HepG2 (cell line): ENCODE measurements at regions not wholly inside any gene's neighbourhood (a gene's known extent, or its start where the extent isn't known, plus 50 kb on each side); places are given as distances from the start of the nearest gene placed in this dataset.

ENCODE experiments used
- ATAC-seq: fragments of 200-7000 bp; cut with Tn5 transposase; 3 replicates; pipeline ENCODE4 v1.9.1; 2020; ENCODE audit warnings: mild to moderate bottlenecking, moderate library complexity
- BruUV-seq: library from RNA; stranded (reverse); fragments of 400-500 nt; replicated peaks from 2 replicates; lab custom pipeline; 2021; lab: Mats Ljungman, UMichigan
- CTCF ChIA-PET: fragments of 300-600 bp; formaldehyde crosslinking; extraction: SDS; loops from one replicate; lab custom pipeline; 2021; ENCODE audit warnings: low total read pairs, inconsistent platforms, low intra/inter-chr PET ratio; lab: Yijun Ruan, JAX
- POLR2A ChIA-PET: fragments of 350-600 bp; sonication (Branson Sonifier 250); formaldehyde crosslinking; loops from one replicate; lab custom pipeline; 2020; ENCODE audit warnings: antibody characterized with exemption, inconsistent platforms; lab: Yijun Ruan, JAX
- DNase-seq: peaks from one replicate; pipeline ENCODE4 v3.0.0-alpha.2; 2015; ENCODE audit warnings: low spot score
- FAIRE-seq: peaks from 3 replicates; lab custom pipeline; 2011; peaks lifted over from hg19 to GRCh38; lab: Jason Lieb, UNC
- H2AFZ ChIP-seq: one replicate; pipeline ENCODE4 v1.6.1; 2011; ENCODE audit warnings: low read length, inconsistent platforms
- H3K27ac ChIP-seq: fragments of 300-600 bp; 3 replicates; pipeline ENCODE4 v1.8.0; 2011; ENCODE audit warnings: mixed run types, mild to moderate bottlenecking, mixed read lengths, low read length, inconsistent platforms; ENCODE audit not compliant: insufficient read depth; ENCODE audit errors: extremely low read length
- H3K27me3 ChIP-seq, 2 experiments: fragments of 200-600 bp in 1 of 2; 2 replicates in 1 of 2; 3 replicates in 1 of 2; pipeline versions ENCODE4 v1.6.0 to v1.8.0; 2011; ENCODE audit warnings: low read length in 2 of 2, mild to moderate bottlenecking in 2 of 2, moderate library complexity in 2 of 2, inconsistent platforms in 1 of 2; ENCODE audit not compliant: insufficient read depth in 2 of 2, control insufficient read depth in 1 of 2
- H3K36me3 ChIP-seq, 2 experiments: fragments of 200-600 bp in 1 of 2; replicated peaks in 1 of 2; 2 replicates in 1 of 2; 3 replicates in 1 of 2; pipeline versions ENCODE4 v1.5.1 to v1.8.0; 2011; ENCODE audit warnings: low read length in 2 of 2, inconsistent platforms in 1 of 2; ENCODE audit not compliant: insufficient read depth in 2 of 2, control insufficient read depth in 1 of 2
- H3K4me1 ChIP-seq: 2 replicates; pipeline ENCODE4 v1.5.1; 2012; ENCODE audit warnings: low read length, inconsistent platforms; ENCODE audit not compliant: insufficient read depth
- H3K4me2 ChIP-seq: 2 replicates; pipeline ENCODE4 v1.6.0; 2011; ENCODE audit warnings: low read depth, low read length, inconsistent platforms
- H3K4me3 ChIP-seq, 3 experiments: fragments of 200-600 bp in 1 of 3; sonication (generic), shearing (Covaris generic) in 1 of 3; replicated peaks in 1 of 3; 2 replicates each; pipeline ENCODE4 v1.5.1; 2011 to 2016; ENCODE audit warnings: low read length in 3 of 3, inconsistent platforms in 2 of 3, low read depth in 2 of 3, mild to moderate bottlenecking in 2 of 3, control low read depth in 1 of 3, mixed read lengths in 1 of 3; ENCODE audit not compliant: insufficient read depth in 1 of 3
- H3K79me2 ChIP-seq: one replicate; pipeline ENCODE4 v1.6.1; 2011; ENCODE audit warnings: low read length, inconsistent platforms; ENCODE audit not compliant: insufficient read depth
- H3K9ac ChIP-seq: 2 replicates; pipeline ENCODE4 v1.6.0; 2011; ENCODE audit warnings: mild to moderate bottlenecking, low read depth, low read length, inconsistent platforms; ENCODE audit not compliant: insufficient read depth
- H3K9me3 ChIP-seq: 2 replicates; pipeline ENCODE4 v1.5.1; 2012; ENCODE audit warnings: mild to moderate bottlenecking, low read length
- H4K20me1 ChIP-seq: 2 replicates; pipeline ENCODE4 v1.6.0; 2011; ENCODE audit warnings: inconsistent platforms, mild to moderate bottlenecking, low read length, moderate library complexity; ENCODE audit not compliant: insufficient read depth
- ATF7 ChIP-seq, 2 experiments: fragments of 450-650 bp in 1 of 2; sonication (generic) in 1 of 2; formaldehyde crosslinking in 1 of 2; IDR thresholded peaks; 2 replicates each; pipeline versions ENCODE4 v1.4.0 to v1.6.1; 2016 to 2020; ENCODE audit warnings: antibody characterized with exemption in 1 of 2, mild to moderate bottlenecking in 1 of 2, missing genetic modification reagents in 1 of 2
- E2F2 ChIP-seq: sonication (generic); formaldehyde crosslinking; IDR thresholded peaks from 2 replicates; pipeline ENCODE4 v1.4.0; 2020; ENCODE audit warnings: missing genetic modification reagents, borderline replicate concordance
- FIP1L1 ChIP-seq: fragments of 200-400 bp; formaldehyde crosslinking; IDR thresholded peaks from 2 replicates; pipeline ENCODE4 v1.6.1; 2018; ENCODE audit warnings: low read depth, mild to moderate bottlenecking, low read length, moderate library complexity, borderline replicate concordance; ENCODE audit not compliant: insufficient read depth
- HNRNPUL1 ChIP-seq: fragments of 200-400 bp; formaldehyde crosslinking; IDR thresholded peaks from 2 replicates; pipeline ENCODE4 v1.6.1; 2017; ENCODE audit warnings: low read depth, mild to moderate bottlenecking, low read length, moderate library complexity
- U2AF2 ChIP-seq: fragments of 200-400 bp; formaldehyde crosslinking; IDR thresholded peaks from 2 replicates; pipeline ENCODE4 v1.6.1; 2017; ENCODE audit warnings: low read depth, mild to moderate bottlenecking, low read length
- YEATS2 ChIP-seq: sonication (generic); formaldehyde crosslinking; IDR thresholded peaks from 2 replicates; pipeline ENCODE4 v1.4.0; 2020; ENCODE audit warnings: missing genetic modification reagents, borderline replicate concordance
- ZBTB7A ChIP-seq: sonication (generic); formaldehyde crosslinking; IDR thresholded peaks from 2 replicates; pipeline ENCODE4 v1.8.0; 2022; ENCODE audit warnings: mild to moderate bottlenecking, missing genetic modification reagents
- ZNF180 ChIP-seq: sonication (generic); formaldehyde crosslinking; IDR thresholded peaks from 2 replicates; pipeline ENCODE4 v1.4.0; 2020; ENCODE audit warnings: low read depth, missing genetic modification reagents, borderline replicate concordance
- ZNF552 ChIP-seq: sonication (generic); formaldehyde crosslinking; IDR thresholded peaks from 2 replicates; pipeline ENCODE4 v1.9.0; 2022; ENCODE audit warnings: missing genetic modification reagents, mild to moderate bottlenecking, borderline replicate concordance
- ZXDC ChIP-seq: sonication (generic); formaldehyde crosslinking; IDR thresholded peaks from 2 replicates; pipeline ENCODE4 v1.5.0; 2020; ENCODE audit warnings: mild to moderate bottlenecking, missing genetic modification reagents
- WGBS: methylation state at CpG from one replicate; pipeline ENCODE4 v1.1.6; 2017; ENCODE audit warnings: low lambda C conversion rate; 5-methylcytosine and 5-hydroxymethylcytosine counted together
- in situ Hi-C: cut with HindIII; loops from 2 replicates; pipeline ENCODE4 v1.10.0; 2017; ENCODE audit warnings: low pct_unique_long_range_greater_than_20kb; ENCODE audit not compliant: extremely low pct_ligation_motif_present
- intact Hi-C: fragments of 100-400 bp; cut with micrococcal nuclease; formaldehyde crosslinking; loops from one replicate; pipeline ENCODE4 v1.10.0; 2022; ENCODE audit not compliant: unreplicated experiment
- TF ChIP-seq, protein P1 (sequence below): IDR thresholded peaks from 2 replicates; pipeline ENCODE4 v1.6.1; 2016; ENCODE audit warnings: low read depth, borderline replicate concordance
- TF ChIP-seq, protein P2 (sequence below): sonication (generic); formaldehyde crosslinking; IDR thresholded peaks from 2 replicates; pipeline ENCODE4 v1.4.0; 2020; ENCODE audit warnings: missing genetic modification reagents
- TF ChIP-seq, protein P3 (sequence below): sonication (generic); formaldehyde crosslinking; IDR thresholded peaks from 2 replicates; pipeline ENCODE4 v1.8.0; 2023; ENCODE audit warnings: mild to moderate bottlenecking, missing genetic modification reagents

GRCh38 chr1:88371436-88372023 lies 312.5 kb upstream of the PKN2 start:
- no peaks in the 10 kb centered on the region; a peak in 1 of 5 replicates for H3K27me3 ChIP-seq
- in situ Hi-C loops (no loop called here), intact Hi-C loops (no loop called here)
- H3K9me3 ChIP-seq = no peaks in the 10 kb centered on the region
- 26% methylated on average over 4 of the region's 4 CpGs for WGBS
- H3K9ac ChIP-seq = no peak overlapping the region
- no peak overlapping the region for H3K27ac ChIP-seq
- no peaks in the 10 kb centered on the region for H3K4me1 ChIP-seq
- FAIRE-seq (no peak), DNase-seq (no peak), ATAC-seq (no peak)
- H3K36me3 ChIP-seq = no peaks in the 10 kb centered on the region
- no peaks in the 10 kb centered on the region for H3K79me2 ChIP-seq
- no TSS peak for BruUV-seq
- H3K4me2 ChIP-seq = no peak overlapping the region
- no peak overlapping the region for H3K4me3 ChIP-seq
- H4K20me1 ChIP-seq = no peaks in the 10 kb centered on the region
- CTCF ChIA-PET = no interaction called here
- POLR2A ChIA-PET = no interaction called here
- H2AFZ ChIP-seq = no peak overlapping the region
- no peak for TF ChIP-seq U2AF2
- TF ChIP-seq HNRNPUL1 = no peak
- TF ChIP-seq, protein P1, sequence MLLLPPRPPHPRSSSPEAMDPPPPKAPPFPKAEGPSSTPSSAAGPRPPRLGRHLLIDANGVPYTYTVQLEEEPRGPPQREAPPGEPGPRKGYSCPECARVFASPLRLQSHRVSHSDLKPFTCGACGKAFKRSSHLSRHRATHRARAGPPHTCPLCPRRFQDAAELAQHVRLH (CRISPR knock-in tag) = no peak
- TF ChIP-seq, protein P2, sequence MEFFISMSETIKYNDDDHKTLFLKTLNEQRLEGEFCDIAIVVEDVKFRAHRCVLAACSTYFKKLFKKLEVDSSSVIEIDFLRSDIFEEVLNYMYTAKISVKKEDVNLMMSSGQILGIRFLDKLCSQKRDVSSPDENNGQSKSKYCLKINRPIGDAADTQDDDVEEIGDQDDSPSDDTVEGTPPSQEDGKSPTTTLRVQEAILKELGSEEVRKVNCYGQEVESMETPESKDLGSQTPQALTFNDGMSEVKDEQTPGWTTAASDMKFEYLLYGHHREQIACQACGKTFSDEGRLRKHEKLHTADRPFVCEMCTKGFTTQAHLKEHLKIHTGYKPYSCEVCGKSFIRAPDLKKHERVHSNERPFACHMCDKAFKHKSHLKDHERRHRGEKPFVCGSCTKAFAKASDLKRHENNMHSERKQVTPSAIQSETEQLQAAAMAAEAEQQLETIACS (CRISPR knock-in tag) = no peak
- TF ChIP-seq ZNF180 (CRISPR knock-in tag) = no peak
- no peak for TF ChIP-seq ZBTB7A (CRISPR knock-in tag)
- TF ChIP-seq, protein P3, sequence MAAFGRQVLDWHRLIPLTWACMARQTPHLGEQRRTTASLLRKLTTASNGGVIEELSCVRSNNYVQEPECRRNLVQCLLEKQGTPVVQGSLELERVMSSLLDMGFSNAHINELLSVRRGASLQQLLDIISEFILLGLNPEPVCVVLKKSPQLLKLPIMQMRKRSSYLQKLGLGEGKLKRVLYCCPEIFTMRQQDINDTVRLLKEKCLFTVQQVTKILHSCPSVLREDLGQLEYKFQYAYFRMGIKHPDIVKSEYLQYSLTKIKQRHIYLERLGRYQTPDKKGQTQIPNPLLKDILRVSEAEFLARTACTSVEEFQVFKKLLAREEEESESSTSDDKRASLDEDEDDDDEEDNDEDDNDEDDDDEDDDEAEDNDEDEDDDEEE (CRISPR knock-in tag) = no peak
- TF ChIP-seq ZXDC (CRISPR knock-in tag) = no peak
- TF ChIP-seq E2F2 = no peak
- TF ChIP-seq ATF7 (IDR thresholded peaks at IDR 0.05) = no peak
- TF ChIP-seq ATF7 (CRISPR knock-in tag; IDR thresholded peaks at IDR 0.05) = no peak
- no peak for TF ChIP-seq ZNF552
- no peak for TF ChIP-seq FIP1L1
- no peak for TF ChIP-seq YEATS2 (CRISPR knock-in tag)
